ENCODE measurements at regions not wholly inside any gene's neighbourhood (a gene's known extent, or its start where the extent isn't known, plus 50 kb on each side); places are given as distances from the start of the nearest gene placed in this dataset.

GRCh38 chr2:64794426-64794995 lies 140.8 kb upstream of the SERTAD2 start:
- no peak for DNase-seq (ENCODE audit: low spot score in 2 of 2, unreplicated experiment in 2 of 2)
- TF ChIP-seq, protein P1, sequence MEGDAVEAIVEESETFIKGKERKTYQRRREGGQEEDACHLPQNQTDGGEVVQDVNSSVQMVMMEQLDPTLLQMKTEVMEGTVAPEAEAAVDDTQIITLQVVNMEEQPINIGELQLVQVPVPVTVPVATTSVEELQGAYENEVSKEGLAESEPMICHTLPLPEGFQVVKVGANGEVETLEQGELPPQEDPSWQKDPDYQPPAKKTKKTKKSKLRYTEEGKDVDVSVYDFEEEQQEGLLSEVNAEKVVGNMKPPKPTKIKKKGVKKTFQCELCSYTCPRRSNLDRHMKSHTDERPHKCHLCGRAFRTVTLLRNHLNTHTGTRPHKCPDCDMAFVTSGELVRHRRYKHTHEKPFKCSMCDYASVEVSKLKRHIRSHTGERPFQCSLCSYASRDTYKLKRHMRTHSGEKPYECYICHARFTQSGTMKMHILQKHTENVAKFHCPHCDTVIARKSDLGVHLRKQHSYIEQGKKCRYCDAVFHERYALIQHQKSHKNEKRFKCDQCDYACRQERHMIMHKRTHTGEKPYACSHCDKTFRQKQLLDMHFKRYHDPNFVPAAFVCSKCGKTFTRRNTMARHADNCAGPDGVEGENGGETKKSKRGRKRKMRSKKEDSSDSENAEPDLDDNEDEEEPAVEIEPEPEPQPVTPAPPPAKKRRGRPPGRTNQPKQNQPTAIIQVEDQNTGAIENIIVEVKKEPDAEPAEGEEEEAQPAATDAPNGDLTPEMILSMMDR (IDR thresholded peaks at IDR 0.05; ENCODE audit: unreplicated experiment), result no peak
- Mint-ChIP-seq H3K36me3 (no peaks in the 10 kb centered on the region), H3K9me3 (no peaks in the 10 kb centered on the region), H3K27me3 (ENCODE audit: low read depth) (peaks cover 4% of the 10 kb centered on the region), H3K27ac (no peak overlapping the region), H3K4me3 (no peak overlapping the region), H3K4me1 (peaks cover 11% of the 10 kb centered on the region)

DNA sequence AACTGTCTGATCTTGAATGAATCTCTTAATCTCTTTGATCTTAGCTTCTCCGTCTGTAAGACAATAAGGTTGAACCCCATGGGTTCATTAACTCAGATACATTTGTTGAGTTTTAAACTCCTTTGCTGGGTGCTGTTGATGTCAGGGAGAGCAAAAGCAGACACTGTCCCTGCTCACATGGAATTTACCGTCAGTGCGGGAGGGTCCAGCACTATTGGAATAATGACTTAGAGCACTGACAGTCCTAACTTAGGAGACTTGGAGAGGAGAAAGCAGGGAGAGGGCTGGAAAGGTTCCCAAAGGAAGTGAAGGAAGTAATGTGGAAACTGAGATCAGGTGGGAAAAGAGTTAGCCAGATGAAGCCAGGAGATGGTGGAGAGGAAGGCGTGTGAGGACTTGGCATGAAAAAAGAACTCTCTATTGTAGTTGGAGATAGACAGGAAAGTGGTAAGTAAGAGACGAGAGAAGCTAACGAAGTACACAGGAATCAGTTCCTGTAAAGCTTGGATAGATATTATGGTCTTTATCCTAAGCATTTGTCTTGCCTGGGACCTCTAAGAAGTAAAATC lies 141.4 kb upstream of the SERTAD2 start:
- Mint-ChIP-seq H3K4me1 (peaks cover 11% of the 10 kb centered on the region), H3K27ac (no peak overlapping the region), H3K36me3 (no peaks in the 10 kb centered on the region), H3K9me3 (no peaks in the 10 kb centered on the region), H3K27me3 (ENCODE audit: low read depth) (peaks cover 4% of the 10 kb centered on the region), H3K4me3 (no peak overlapping the region)
- no peak for DNase-seq (ENCODE audit: low spot score in 2 of 2, unreplicated experiment in 2 of 2)
- TF ChIP-seq, protein P1 (IDR thresholded peaks at IDR 0.05; ENCODE audit: unreplicated experiment), result no peak

DNA sequence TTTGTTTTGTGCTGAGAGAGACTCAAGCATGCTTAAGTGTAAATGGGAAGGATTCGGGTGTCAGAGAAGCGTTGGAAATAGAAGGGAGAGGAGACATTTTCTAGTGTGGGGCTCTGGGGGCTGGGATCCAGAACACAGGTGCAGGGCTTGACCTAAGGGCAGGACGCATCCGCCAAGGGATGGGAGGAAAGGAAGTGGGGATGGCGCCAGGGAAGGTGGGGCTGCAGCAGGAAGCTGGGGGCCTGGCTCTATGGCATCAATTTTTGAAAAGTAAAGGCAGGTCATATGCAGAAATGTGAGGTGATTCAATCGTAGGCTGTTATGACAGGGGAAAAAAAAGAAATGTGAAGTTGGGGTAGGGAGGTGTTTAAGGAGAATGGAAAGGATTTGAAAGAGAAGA lies 143.2 kb upstream of the SERTAD2 start:
- Mint-ChIP-seq H3K4me1 (peaks cover 11% of the 10 kb centered on the region), H3K27me3 (ENCODE audit: low read depth) (peaks cover 6% of the 10 kb centered on the region), H3K4me3 (no peak overlapping the region), H3K9me3 (no peaks in the 10 kb centered on the region), H3K27ac (no peak overlapping the region), H3K36me3 (no peaks in the 10 kb centered on the region)
- TF ChIP-seq, protein P1 (IDR thresholded peaks at IDR 0.05; ENCODE audit: unreplicated experiment), result no peak
- DNase-seq (ENCODE audit: low spot score in 2 of 2, unreplicated experiment in 2 of 2), result no peak

DNA sequence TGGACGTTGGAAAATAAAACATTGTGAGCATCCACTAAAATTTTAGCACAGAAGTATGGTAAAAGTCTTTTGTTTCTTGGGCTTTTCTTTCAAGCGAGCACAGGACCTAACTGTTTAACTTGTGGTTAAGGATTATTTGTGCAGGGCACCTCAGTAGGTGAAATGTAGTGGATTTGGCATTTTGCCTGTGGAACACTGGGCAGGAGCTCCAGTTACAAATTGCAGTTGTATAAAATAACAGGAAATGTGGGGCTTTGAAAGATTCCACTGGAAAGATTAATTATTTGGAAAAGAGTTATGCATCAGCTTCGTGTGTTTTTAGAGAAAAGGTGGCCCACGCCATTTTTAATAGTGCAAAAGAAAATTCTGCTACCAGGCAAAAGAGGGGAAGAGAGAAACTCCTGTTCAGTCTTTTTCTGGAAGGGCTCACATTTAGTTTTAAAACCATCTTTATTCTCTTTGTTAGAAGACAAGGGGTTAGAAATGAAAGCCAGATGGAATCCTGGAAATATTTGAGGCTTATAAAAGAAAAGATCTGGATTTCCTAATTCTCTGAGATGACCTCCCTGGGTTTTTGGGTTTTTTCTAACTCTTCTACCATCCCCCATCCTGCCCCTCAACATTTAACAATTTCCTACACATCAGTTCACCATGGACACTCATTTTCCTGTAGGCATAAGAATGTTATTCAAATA lies 144.3 kb upstream of the SERTAD2 start:
- no peak for DNase-seq (ENCODE audit: low spot score in 2 of 2, unreplicated experiment in 2 of 2)
- TF ChIP-seq, protein P1 (IDR thresholded peaks at IDR 0.05; ENCODE audit: unreplicated experiment), result no peak
- Mint-ChIP-seq H3K36me3 (no peaks in the 10 kb centered on the region), H3K4me3 (no peak overlapping the region), H3K27me3 (ENCODE audit: low read depth) (peaks cover 7% of the 10 kb centered on the region), H3K27ac (peak overlapping the region; percentile 20), H3K9me3 (no peaks in the 10 kb centered on the region), H3K4me1 (peaks cover 11% of the 10 kb centered on the region)

- Mint-ChIP-seq H3K9me3 (no peaks in the 10 kb centered on the region), H3K27ac (no peak overlapping the region), H3K36me3 (no peaks in the 10 kb centered on the region), H3K27me3 (ENCODE audit: low read depth) (peaks cover 4% of the 10 kb centered on the region), H3K4me3 (no peak overlapping the region), H3K4me1 (peaks cover 11% of the 10 kb centered on the region)
- TF ChIP-seq, protein P1 (IDR thresholded peaks at IDR 0.05; ENCODE audit: unreplicated experiment), result no peak
- DNase-seq (ENCODE audit: low spot score in 2 of 2, unreplicated experiment in 2 of 2), result no peak
Observed at GRCh38 chr2:64799592-64800252, 146.0 kb upstream of the SERTAD2 start.
